HCT116 (cell line): ENCODE measurements at regions not wholly inside any gene's neighbourhood (a gene's known extent, or its start where the extent isn't known, plus 50 kb on each side); places are given as distances from the start of the nearest gene placed in this dataset.

Source experiments
- ATAC-seq: fragments of 200-7000 bp; cut with Tn5 transposase; 2 replicates; pipeline ENCODE4 v1.9.1; 2020; ENCODE audit warnings: mild to moderate bottlenecking, moderate library complexity
- BruUV-seq: library from RNA; stranded (reverse); fragments of 400-500 nt; replicated peaks from 2 replicates; lab custom pipeline; 2021; lab: Mats Ljungman, UMichigan
- CTCF ChIA-PET: fragments of 300-600 bp; sonication (Branson Sonifier 250); formaldehyde crosslinking; loops from one replicate; lab custom pipeline; 2021; ENCODE audit warnings: antibody characterized with exemption; lab: Charles Lee
- POLR2A ChIA-PET: fragments of 300-600, 350-600 bp; sonication (Branson Sonifier 250); formaldehyde crosslinking; loops from one replicate; lab custom pipeline; 2021; ENCODE audit warnings: antibody characterized with exemption; lab: Charles Lee
- RAD21 ChIA-PET, 2 experiments: fragments of 300-600 bp; sonication (Branson Sonifier 250); formaldehyde crosslinking; loops; one replicate each; lab custom pipeline; 2023; ENCODE audit warnings: low total read pairs in 2 of 2; ENCODE audit not compliant: uncharacterized antibody in 2 of 2, unreplicated experiment in 2 of 2, low non-redundant PET in 1 of 2; lab: Charles Lee
- DNase-seq: peaks from one replicate; pipeline ENCODE4 v3.0.0-alpha.2; 2010; ENCODE audit warnings: low read depth, low spot score
- H2AFZ ChIP-seq: fragments of 200-600 bp; shearing (Covaris generic), sonication (generic); 2 replicates; pipeline ENCODE4 v1.6.1; 2017; ENCODE audit warnings: low read depth, mixed run types, mixed read lengths, antibody characterized with exemption, low read length; ENCODE audit not compliant: poor library complexity, severe bottlenecking
- H3K27ac ChIP-seq: 2 replicates; pipeline ENCODE4 v1.5.1; 2012; ENCODE audit warnings: low read depth, low read length
- H3K27me3 ChIP-seq: fragments of 200-600 bp; sonication (generic); 2 replicates; pipeline ENCODE4 v1.6.1; 2016; ENCODE audit warnings: mixed run types, low read length, mixed read lengths; ENCODE audit not compliant: insufficient read depth
- H3K36me3 ChIP-seq, 2 experiments: fragments of 200-500 bp in 1 of 2; fragments of 200-600 bp in 1 of 2; sonication (Bioruptor generic) in 1 of 2; sonication (generic) in 1 of 2; 2 replicates each; pipeline versions ENCODE4 v1.5.1 to v1.6.1; 2014 to 2016; ENCODE audit warnings: low read length in 2 of 2, inconsistent platforms in 1 of 2, mixed read lengths in 1 of 2, mixed run types in 1 of 2; ENCODE audit not compliant: insufficient read depth in 2 of 2, control insufficient read depth in 1 of 2
- H3K4me1 ChIP-seq, 2 experiments: fragments of 200-600 bp in 1 of 2; sonication (generic) in 1 of 2; 2 replicates each; pipeline versions ENCODE4 v1.5.1 to v1.6.1; 2012 to 2017; ENCODE audit warnings: low read length in 2 of 2, inconsistent platforms in 1 of 2, mild to moderate bottlenecking in 1 of 2, mixed read lengths in 1 of 2, mixed run types in 1 of 2, moderate library complexity in 1 of 2; ENCODE audit not compliant: insufficient read depth in 2 of 2, control insufficient read depth in 1 of 2
- H3K4me2 ChIP-seq: fragments of 200-600 bp; sonication (generic); 2 replicates; pipeline ENCODE4 v1.6.1; 2017; ENCODE audit warnings: mixed run types, low read length, mixed read lengths
- H3K4me3 ChIP-seq, 2 experiments: fragments of 200-600 bp in 1 of 2; sonication (generic) in 1 of 2; replicated peaks in 1 of 2; 2 replicates each; pipeline ENCODE4 v1.5.1; 2011 to 2016; ENCODE audit warnings: low read length in 2 of 2, control low read depth in 1 of 2, low read depth in 1 of 2, mild to moderate bottlenecking in 1 of 2, mixed read lengths in 1 of 2, mixed run types in 1 of 2
- H3K79me2 ChIP-seq: fragments of 200-600 bp; sonication (generic); 2 replicates; pipeline ENCODE4 v1.6.1; 2017; ENCODE audit warnings: mild to moderate bottlenecking, mixed run types, low read length, moderate library complexity, mixed read lengths; ENCODE audit not compliant: insufficient read depth
- H3K9ac ChIP-seq: fragments of 200-600 bp; sonication (generic); 2 replicates; pipeline ENCODE4 v1.6.1; 2016; ENCODE audit warnings: low read length, mixed read lengths
- H3K9me2 ChIP-seq: fragments of 200-600 bp; sonication (generic), shearing (Covaris generic); 2 replicates; pipeline ENCODE4 v1.6.1; 2017; ENCODE audit warnings: mixed run types, mild to moderate bottlenecking, moderate library complexity; ENCODE audit not compliant: insufficient read depth
- H3K9me3 ChIP-seq, 2 experiments: fragments of 200-500 bp in 1 of 2; fragments of 200-600 bp in 1 of 2; sonication (Bioruptor generic) in 1 of 2; sonication (generic) in 1 of 2; 2 replicates each; pipeline ENCODE4 v1.6.1; 2014 to 2017; ENCODE audit warnings: low read length in 2 of 2, mixed read lengths in 2 of 2, inconsistent platforms in 1 of 2, low read depth in 1 of 2, mild to moderate bottlenecking in 1 of 2, mixed run types in 1 of 2, moderate library complexity in 1 of 2; ENCODE audit not compliant: control insufficient read depth in 1 of 2, insufficient read depth in 1 of 2
- H4K20me1 ChIP-seq: fragments of 200-600 bp; sonication (generic), shearing (Covaris generic); 2 replicates; pipeline ENCODE4 v1.6.1; 2017; ENCODE audit warnings: mixed run types, mild to moderate bottlenecking, moderate library complexity; ENCODE audit not compliant: insufficient read depth
- CEBPB ChIP-seq: IDR thresholded peaks from 2 replicates; pipeline ENCODE4 v1.6.1; 2012; ENCODE audit warnings: low read depth
- EGR1 ChIP-seq: IDR thresholded peaks from 2 replicates; pipeline ENCODE4 v1.6.1; 2012; ENCODE audit warnings: low read depth
- FOSL1 ChIP-seq: IDR thresholded peaks from 2 replicates; pipeline ENCODE4 v1.6.1; 2012; ENCODE audit warnings: low read depth
- TCF7L2 ChIP-seq: IDR thresholded peaks from 2 replicates; pipeline ENCODE4 v1.7.0; 2011; ENCODE audit warnings: borderline replicate concordance, inconsistent platforms; ENCODE audit not compliant: insufficient read depth, insufficient read length; ENCODE audit errors: extremely low read depth
- YY1 ChIP-seq: IDR thresholded peaks from 2 replicates; pipeline ENCODE4 v1.6.1; 2011; ENCODE audit warnings: low read length, low read depth, moderate library complexity, mild to moderate bottlenecking; ENCODE audit not compliant: insufficient replicate concordance; ENCODE audit errors: extremely low read depth
- intact Hi-C: fragments of 100-400 bp; cut with micrococcal nuclease; formaldehyde crosslinking; loops from 2 replicates; pipeline ENCODE4 v1.10.0; 2022
- TF ChIP-seq, protein P1 (sequence below): IDR thresholded peaks from 2 replicates; pipeline ENCODE4 v1.6.1; 2011; ENCODE audit warnings: mild to moderate bottlenecking, low read length, moderate library complexity; ENCODE audit not compliant: insufficient replicate concordance; ENCODE audit errors: extremely low read depth
- TF ChIP-seq, protein P2 (sequence below): IDR thresholded peaks from 2 replicates; pipeline ENCODE4 v1.6.1; 2012

DNA sequence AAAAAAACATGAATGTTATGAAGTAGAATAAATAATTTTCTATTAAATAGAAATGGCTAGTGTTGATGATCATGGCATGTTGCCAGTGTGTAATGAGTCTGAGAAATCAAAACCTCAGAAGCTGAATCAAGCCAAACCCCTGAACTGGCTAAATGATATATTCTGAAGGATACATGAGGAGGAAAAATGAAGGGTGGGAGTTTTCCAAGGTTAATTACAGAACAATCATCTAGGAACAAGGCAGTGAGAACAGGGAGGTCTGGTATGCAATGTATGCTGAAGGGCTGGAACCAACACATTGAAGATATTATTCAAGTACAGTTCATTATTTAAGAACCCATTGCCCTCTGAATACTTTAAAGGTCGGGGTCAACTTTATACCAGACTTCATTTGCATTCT, 309.1 kb upstream of the NRIP1 start (continued):
- TF ChIP-seq, protein P1, sequence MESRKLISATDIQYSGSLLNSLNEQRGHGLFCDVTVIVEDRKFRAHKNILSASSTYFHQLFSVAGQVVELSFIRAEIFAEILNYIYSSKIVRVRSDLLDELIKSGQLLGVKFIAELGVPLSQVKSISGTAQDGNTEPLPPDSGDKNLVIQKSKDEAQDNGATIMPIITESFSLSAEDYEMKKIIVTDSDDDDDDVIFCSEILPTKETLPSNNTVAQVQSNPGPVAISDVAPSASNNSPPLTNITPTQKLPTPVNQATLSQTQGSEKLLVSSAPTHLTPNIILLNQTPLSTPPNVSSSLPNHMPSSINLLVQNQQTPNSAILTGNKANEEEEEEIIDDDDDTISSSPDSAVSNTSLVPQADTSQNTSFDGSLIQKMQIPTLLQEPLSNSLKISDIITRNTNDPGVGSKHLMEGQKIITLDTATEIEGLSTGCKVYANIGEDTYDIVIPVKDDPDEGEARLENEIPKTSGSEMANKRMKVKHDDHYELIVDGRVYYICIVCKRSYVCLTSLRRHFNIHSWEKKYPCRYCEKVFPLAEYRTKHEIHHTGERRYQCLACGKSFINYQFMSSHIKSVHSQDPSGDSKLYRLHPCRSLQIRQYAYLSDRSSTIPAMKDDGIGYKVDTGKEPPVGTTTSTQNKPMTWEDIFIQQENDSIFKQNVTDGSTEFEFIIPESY = no peak
- TF ChIP-seq EGR1 (no peak), TCF7L2 (no peak), FOSL1 (no peak), CEBPB (no peak), YY1 (no peak)

DNA sequence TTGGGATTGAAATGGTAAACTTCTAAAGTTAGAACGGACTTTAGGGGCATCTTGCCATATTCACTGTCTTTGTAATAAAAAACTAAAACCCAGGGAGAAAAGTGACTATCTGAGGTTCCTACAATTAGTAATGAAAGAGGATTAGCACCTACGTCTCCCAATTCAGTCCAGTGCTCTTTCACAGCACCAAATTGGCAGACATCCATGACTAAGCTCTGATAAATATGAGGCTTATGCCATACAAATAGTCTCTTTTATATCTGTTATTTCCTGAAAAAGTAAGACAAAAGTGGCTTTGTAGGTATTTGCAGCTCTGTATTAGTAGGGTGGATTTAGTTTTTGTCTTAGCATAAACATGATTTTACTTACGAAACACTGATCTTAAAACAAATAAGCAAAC, 315.0 kb upstream of the NRIP1 start:
- ATAC-seq = no peak
- Histone ChIP-seq H3K4me2 (no peak overlapping the region), H3K9me3 (no peaks in the 10 kb centered on the region), H3K27me3 (no peaks in the 10 kb centered on the region), H3K9me2 (no peaks in the 10 kb centered on the region), H2AFZ (no peak overlapping the region), H3K4me3 (no peak overlapping the region), H3K27ac (no peak overlapping the region), H3K9ac (no peak overlapping the region), H3K36me3 (no peaks in the 10 kb centered on the region), H3K79me2 (no peaks in the 10 kb centered on the region), H4K20me1 (no peaks in the 10 kb centered on the region), H3K4me1 (no peaks in the 10 kb centered on the region)
- no peak for DNase-seq
- intact Hi-C loops = no loop called here
- BruUV-seq = no TSS peak
- TF ChIP-seq, protein P2, sequence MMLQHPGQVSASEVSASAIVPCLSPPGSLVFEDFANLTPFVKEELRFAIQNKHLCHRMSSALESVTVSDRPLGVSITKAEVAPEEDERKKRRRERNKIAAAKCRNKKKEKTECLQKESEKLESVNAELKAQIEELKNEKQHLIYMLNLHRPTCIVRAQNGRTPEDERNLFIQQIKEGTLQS = no peak
- ChIA-PET CTCF (no interaction called here), RAD21 (no interaction called here), POLR2A (no interaction called here)
